HEK293 (cell line): ENCODE measurements at regions not wholly inside any gene's neighbourhood (a gene's known extent, or its start where the extent isn't known, plus 50 kb on each side); places are given as distances from the start of the nearest gene placed in this dataset.

Experiments used
- CTCF ChIP-seq: fragments of 450-650 bp; formaldehyde crosslinking; IDR thresholded peaks from 2 replicates; pipeline ENCODE4 v1.5.1; 2016; ENCODE audit warnings: missing biosample characterization, missing genetic modification characterization
- HOXA7 ChIP-seq: sonication (generic); formaldehyde crosslinking; IDR thresholded peaks from 2 replicates; pipeline ENCODE4 v1.8.1; 2022; ENCODE audit warnings: missing genetic modification reagents, borderline replicate concordance
- MYNN ChIP-seq: fragments of 450-650 bp; formaldehyde crosslinking; IDR thresholded peaks from 2 replicates; pipeline ENCODE4 v1.5.1; 2016; ENCODE audit warnings: missing biosample characterization, missing genetic modification characterization, borderline replicate concordance
- REST ChIP-seq: fragments of 450-650 bp; formaldehyde crosslinking; IDR thresholded peaks from 2 replicates; pipeline ENCODE4 v1.5.1; 2016; ENCODE audit warnings: missing biosample characterization, missing genetic modification characterization
- SCRT2 ChIP-seq: fragments of 450-650 bp; formaldehyde crosslinking; IDR thresholded peaks from 2 replicates; pipeline ENCODE4 v1.5.1; 2016; ENCODE audit warnings: missing biosample characterization, missing genetic modification characterization
- ZBTB20 ChIP-seq: fragments of 450-650 bp; formaldehyde crosslinking; IDR thresholded peaks from 2 replicates; pipeline ENCODE4 v1.5.1; 2016; ENCODE audit warnings: missing biosample characterization, missing genetic modification characterization
- ZBTB21 ChIP-seq: fragments of 450-650 bp; formaldehyde crosslinking; IDR thresholded peaks from 2 replicates; pipeline ENCODE4 v1.5.1; 2017; ENCODE audit warnings: missing biosample characterization, missing genetic modification characterization
- ZNF148 ChIP-seq: fragments of 450-650 bp; formaldehyde crosslinking; IDR thresholded peaks from 2 replicates; pipeline ENCODE4 v1.5.0; 2017; ENCODE audit warnings: missing biosample characterization, missing genetic modification characterization, borderline replicate concordance
- ZNF274 ChIP-seq, 2 experiments: fragments of 200-500 bp in 1 of 2; fragments of 450-650 bp in 1 of 2; sonication (Bioruptor generic) in 1 of 2; formaldehyde crosslinking in 1 of 2; IDR thresholded peaks; 2 replicates each; pipeline versions ENCODE4 v1.5.1 to v1.6.1; 2014 to 2016; ENCODE audit warnings: borderline replicate concordance in 1 of 2, inconsistent platforms in 1 of 2, low read length in 1 of 2, missing biosample characterization in 1 of 2, missing genetic modification characterization in 1 of 2
- ZNF350 ChIP-seq: fragments of 450-650 bp; formaldehyde crosslinking; IDR thresholded peaks from 2 replicates; pipeline ENCODE4 v1.5.0; 2017; ENCODE audit warnings: missing biosample characterization, mild to moderate bottlenecking, missing genetic modification characterization
- ZNF530 ChIP-seq: fragments of 450-650 bp; formaldehyde crosslinking; IDR thresholded peaks from 2 replicates; pipeline ENCODE4 v1.5.1; 2016; ENCODE audit warnings: low read depth, missing biosample characterization, missing genetic modification characterization
- ZNF785 ChIP-seq: fragments of 450-650 bp; formaldehyde crosslinking; IDR thresholded peaks from 2 replicates; pipeline ENCODE4 v1.5.1; 2016; ENCODE audit warnings: missing biosample characterization, missing genetic modification characterization
- ZNF843 ChIP-seq: fragments of 450-650 bp; formaldehyde crosslinking; IDR thresholded peaks from 2 replicates; pipeline ENCODE4 v1.5.1; 2016; ENCODE audit warnings: missing biosample characterization, missing genetic modification characterization

DNA sequence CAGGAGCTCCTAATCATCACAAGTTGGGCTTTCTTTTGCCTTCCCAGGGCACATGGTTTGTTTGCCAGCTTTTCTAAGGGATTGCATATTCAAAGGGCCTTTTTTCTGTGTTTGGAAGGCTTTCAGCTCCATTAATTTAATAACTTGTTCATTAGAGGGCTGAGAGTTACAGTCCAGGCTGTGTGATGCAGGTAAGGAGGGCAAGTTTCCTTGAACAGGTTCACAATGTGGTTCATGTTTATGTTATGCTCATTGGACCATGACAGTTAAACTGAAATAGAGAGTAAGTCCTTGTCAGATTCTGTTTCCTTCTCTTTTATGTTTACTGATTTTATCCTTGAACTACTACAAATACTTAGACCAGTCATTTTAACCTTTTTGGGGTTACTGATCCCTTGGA lies 174.4 kb downstream of the MARCHF11 start:
- no peak for TF ChIP-seq ZNF785 (tag by site-specific recombination)
- TF ChIP-seq REST (tag by site-specific recombination): no peak
- TF ChIP-seq CTCF (tag by site-specific recombination): no peak
- TF ChIP-seq ZNF350 (tag by site-specific recombination): no peak
- TF ChIP-seq ZNF148: no peak
- TF ChIP-seq ZNF274 (IDR thresholded peaks at IDR 0.05; ENCODE audit: low read length): no peak
- no peak for TF ChIP-seq ZNF274 (tag by site-specific recombination; IDR thresholded peaks at IDR 0.05; ENCODE audit: borderline replicate concordance)
- TF ChIP-seq ZBTB20 (tag by site-specific recombination): no peak
- TF ChIP-seq ZNF843 (tag by site-specific recombination): no peak
- no peak for TF ChIP-seq ZNF530 (tag by site-specific recombination)
- TF ChIP-seq MYNN (tag by site-specific recombination): no peak
- TF ChIP-seq HOXA7 (CRISPR knock-in tag): no peak
- TF ChIP-seq ZBTB21 (tag by site-specific recombination): no peak
- TF ChIP-seq SCRT2 (tag by site-specific recombination): no peak
